ENCODE measurements at regions not wholly inside any gene's neighbourhood (a gene's known extent, or its start where the extent isn't known, plus 50 kb on each side); places are given as distances from the start of the nearest gene placed in this dataset.
"Not testable (repeated sequence)": the region's sequence is repeated elsewhere in the genome, so short reads cannot be mapped to it uniquely, and the experiment has no call there.

- TF ChIP-seq PRDM15 (CRISPR knock-in tag; IDR thresholded peaks at IDR 0.05) (no peak), ZNF423 (CRISPR knock-in tag; IDR thresholded peaks at IDR 0.05) (no peak), ZNF532 (CRISPR knock-in tag; IDR thresholded peaks at IDR 0.05; ENCODE audit: borderline replicate concordance) (no peak), PREB (CRISPR knock-in tag; IDR thresholded peaks at IDR 0.05; ENCODE audit: borderline replicate concordance) (no peak), ZNF512 (CRISPR knock-in tag; IDR thresholded peaks at IDR 0.05; ENCODE audit: borderline replicate concordance) (no peak)
Observed at GRCh38 chr1:232333419-232333767, 296.5 kb downstream of the SIPA1L2 start (continued).

GRCh38 chr1:232332710-232333418, 297.1 kb downstream of the SIPA1L2 start:
- peaks cover 17% of the 10 kb centered on the region for H3K9me3 Mint-ChIP-seq
- ATAC-seq; POLR2A ChIA-PET; DNase-seq (ENCODE audit: low spot score); H3K4me3 Mint-ChIP-seq; CTCF ChIA-PET; H3K27ac Mint-ChIP-seq; H3K4me1 Mint-ChIP-seq: not testable (repeated sequence)
- peaks cover 17% of the 10 kb centered on the region for H3K36me3 Mint-ChIP-seq
- H3K27me3 Mint-ChIP-seq (ENCODE audit: low read depth): peaks cover 28% of the 10 kb centered on the region

- no peak overlapping the region for H3K27ac Mint-ChIP-seq
- H3K9me3 Mint-ChIP-seq: peaks cover 18% of the 10 kb centered on the region
- no peak overlapping the region for H3K4me3 Mint-ChIP-seq
- no peak for TF ChIP-seq NFATC4 (CRISPR knock-in tag; IDR thresholded peaks at IDR 0.05)
- TF ChIP-seq STAT6 (CRISPR knock-in tag; conservative IDR thresholded peaks at IDR 0.05; ENCODE audit: low read depth): no peak
- TF ChIP-seq CTCF (IDR thresholded peaks at IDR 0.05): no peak
- no peak for TF ChIP-seq MXD4 (CRISPR knock-in tag; IDR thresholded peaks at IDR 0.05; ENCODE audit: borderline replicate concordance)
- TF ChIP-seq NR3C1 (CRISPR knock-in tag; conservative IDR thresholded peaks at IDR 0.05; ENCODE audit: low read depth): no peak
- no peak for TF ChIP-seq MAX (CRISPR knock-in tag; IDR thresholded peaks at IDR 0.05)
- TF ChIP-seq GTF2I (CRISPR knock-in tag; conservative IDR thresholded peaks at IDR 0.05): no peak
- peaks cover 14% of the 10 kb centered on the region for H3K27me3 Mint-ChIP-seq (ENCODE audit: low read depth)
- CTCF ChIA-PET: interaction anchor here (0.9 kb wide), 1 partner anchor 298 kb away, joined by 3 read pairs; no protein-coding TSS in a partner anchor
- H3K4me1 Mint-ChIP-seq: no peaks in the 10 kb centered on the region
- ATAC-seq: no peak
- no peak for DNase-seq (ENCODE audit: low spot score)
- POLR2A ChIA-PET: no interaction called here
- peaks cover 17% of the 10 kb centered on the region for H3K36me3 Mint-ChIP-seq
Observed at GRCh38 chr1:232329103-232329813, 300.7 kb downstream of the SIPA1L2 start.
